ENCODE measurements at regions not wholly inside any gene's neighbourhood (a gene's known extent, or its start where the extent isn't known, plus 50 kb on each side); places are given as distances from the start of the nearest gene placed in this dataset.

DNA sequence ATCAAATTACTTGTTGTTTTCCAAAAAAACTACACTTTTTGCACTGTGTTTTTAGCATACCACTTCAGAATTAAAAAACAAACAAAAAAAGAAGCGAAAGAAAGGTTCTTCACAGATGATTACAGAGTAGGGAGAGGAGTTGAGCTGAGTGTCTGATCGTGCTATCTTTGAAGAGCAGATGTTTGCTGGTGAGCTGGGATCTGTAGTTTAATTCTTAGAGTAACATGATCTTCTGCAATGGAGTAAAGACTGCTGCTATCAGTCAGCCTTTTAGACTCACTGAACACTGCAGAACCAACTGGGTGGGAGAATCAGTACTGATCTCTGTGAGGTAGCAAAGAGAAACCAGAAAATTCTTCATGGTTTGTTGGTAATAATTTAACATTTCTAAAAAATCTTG is 1197.8 kb upstream of the SORCS1 start:
- TF ChIP-seq, protein P1, sequence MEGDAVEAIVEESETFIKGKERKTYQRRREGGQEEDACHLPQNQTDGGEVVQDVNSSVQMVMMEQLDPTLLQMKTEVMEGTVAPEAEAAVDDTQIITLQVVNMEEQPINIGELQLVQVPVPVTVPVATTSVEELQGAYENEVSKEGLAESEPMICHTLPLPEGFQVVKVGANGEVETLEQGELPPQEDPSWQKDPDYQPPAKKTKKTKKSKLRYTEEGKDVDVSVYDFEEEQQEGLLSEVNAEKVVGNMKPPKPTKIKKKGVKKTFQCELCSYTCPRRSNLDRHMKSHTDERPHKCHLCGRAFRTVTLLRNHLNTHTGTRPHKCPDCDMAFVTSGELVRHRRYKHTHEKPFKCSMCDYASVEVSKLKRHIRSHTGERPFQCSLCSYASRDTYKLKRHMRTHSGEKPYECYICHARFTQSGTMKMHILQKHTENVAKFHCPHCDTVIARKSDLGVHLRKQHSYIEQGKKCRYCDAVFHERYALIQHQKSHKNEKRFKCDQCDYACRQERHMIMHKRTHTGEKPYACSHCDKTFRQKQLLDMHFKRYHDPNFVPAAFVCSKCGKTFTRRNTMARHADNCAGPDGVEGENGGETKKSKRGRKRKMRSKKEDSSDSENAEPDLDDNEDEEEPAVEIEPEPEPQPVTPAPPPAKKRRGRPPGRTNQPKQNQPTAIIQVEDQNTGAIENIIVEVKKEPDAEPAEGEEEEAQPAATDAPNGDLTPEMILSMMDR (IDR thresholded peaks at IDR 0.05), result no peak
- TF ChIP-seq POLR2A (IDR thresholded peaks at IDR 0.05) (no peak), EP300 (IDR thresholded peaks at IDR 0.05) (no peak)

Measured in ovary (tissue), 3 donors.